HFF-Myc (cell line): ENCODE measurements at regions not wholly inside any gene's neighbourhood (a gene's known extent, or its start where the extent isn't known, plus 50 kb on each side); places are given as distances from the start of the nearest gene placed in this dataset.

Experiments used
- DNase-seq: peaks from one replicate; pipeline ENCODE4 v3.0.0-alpha.2; 2011; ENCODE audit warnings: low read depth; ENCODE audit errors: extremely low read depth
- H3K4me3 ChIP-seq: replicated peaks from 2 replicates; pipeline ENCODE4 v1.5.1; 2011; ENCODE audit warnings: low read depth, mild to moderate bottlenecking, control low read depth, low read length
- CTCF ChIP-seq: IDR thresholded peaks from 2 replicates; pipeline ENCODE4 v1.5.1; 2012; ENCODE audit warnings: mild to moderate bottlenecking, low read depth, low read length, control low read depth; ENCODE audit errors: missing control alignments

- TF ChIP-seq CTCF: no peak
- DNase-seq: no peak
- no peak overlapping the region for H3K4me3 ChIP-seq
Observed at GRCh38 chr20:22285555-22285954, 298.8 kb downstream of the FOXA2 start.

DNA sequence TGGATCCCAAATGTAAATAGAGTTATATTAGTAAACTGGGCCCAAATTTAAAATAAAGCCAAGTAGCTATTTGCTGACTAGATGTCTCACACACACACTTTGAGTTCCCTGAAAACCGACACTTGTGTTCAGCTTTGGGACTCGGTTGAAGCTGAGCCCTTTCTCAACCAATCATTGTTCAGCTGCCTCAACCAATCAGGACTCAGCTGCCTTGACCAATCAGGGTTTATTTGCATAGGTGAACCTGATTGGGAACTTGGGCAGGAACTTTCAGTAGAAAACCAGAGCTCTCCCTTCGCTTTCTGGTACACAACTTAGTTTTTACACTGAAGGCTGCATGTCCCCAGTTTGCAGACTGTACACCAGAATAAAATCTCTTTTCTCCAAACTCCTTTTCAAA, 301.7 kb downstream of the FOXA2 start:
- no peak for DNase-seq
- TF ChIP-seq CTCF: no peak
- H3K4me3 ChIP-seq: no peak overlapping the region

GRCh38 chr20:22274330-22274729, 310.0 kb downstream of the FOXA2 start:
- no peak for DNase-seq
- no peak for TF ChIP-seq CTCF
- no peak overlapping the region for H3K4me3 ChIP-seq

GRCh38 chr20:22268675-22269074, 315.7 kb downstream of the FOXA2 start:
- no peak for DNase-seq
- no peak for TF ChIP-seq CTCF
- H3K4me3 ChIP-seq: no peak overlapping the region

GRCh38 chr20:22264917-22265316, 319.5 kb downstream of the FOXA2 start:
- no peak overlapping the region for H3K4me3 ChIP-seq
- TF ChIP-seq CTCF: no peak

DNA sequence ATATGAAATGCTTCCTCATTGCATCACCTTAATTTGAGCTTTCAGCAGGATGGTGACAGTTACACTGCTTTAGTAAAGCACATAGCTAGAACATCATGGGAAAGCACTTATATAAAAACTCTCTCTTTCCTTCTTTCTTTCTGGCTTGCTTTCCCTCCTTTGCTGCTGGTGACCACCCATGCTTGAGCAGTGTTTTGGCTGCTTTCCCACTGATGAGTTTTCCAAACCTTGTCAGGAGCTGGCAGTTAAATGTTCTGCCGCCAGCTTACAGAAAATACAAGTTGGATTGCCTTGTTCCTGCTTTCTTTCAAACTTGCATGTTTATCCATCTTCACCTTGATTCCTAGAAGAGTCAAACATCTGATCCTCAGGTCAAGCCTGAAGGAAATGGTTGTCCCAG, 323.9 kb downstream of the FOXA2 start:
- no peak for DNase-seq
- no peak overlapping the region for H3K4me3 ChIP-seq
- no peak for TF ChIP-seq CTCF

More at GRCh38 chr20:22264917-22265316, 319.5 kb downstream of the FOXA2 start:
- DNase-seq: no peak

GRCh38 chr20:22257912-22258311, 326.5 kb downstream of the FOXA2 start:
- no peak for DNase-seq
- TF ChIP-seq CTCF: no peak
- H3K4me3 ChIP-seq: no peak overlapping the region
